ENCODE measurements at regions not wholly inside any gene's neighbourhood (a gene's known extent, or its start where the extent isn't known, plus 50 kb on each side); places are given as distances from the start of the nearest gene placed in this dataset.

DNA sequence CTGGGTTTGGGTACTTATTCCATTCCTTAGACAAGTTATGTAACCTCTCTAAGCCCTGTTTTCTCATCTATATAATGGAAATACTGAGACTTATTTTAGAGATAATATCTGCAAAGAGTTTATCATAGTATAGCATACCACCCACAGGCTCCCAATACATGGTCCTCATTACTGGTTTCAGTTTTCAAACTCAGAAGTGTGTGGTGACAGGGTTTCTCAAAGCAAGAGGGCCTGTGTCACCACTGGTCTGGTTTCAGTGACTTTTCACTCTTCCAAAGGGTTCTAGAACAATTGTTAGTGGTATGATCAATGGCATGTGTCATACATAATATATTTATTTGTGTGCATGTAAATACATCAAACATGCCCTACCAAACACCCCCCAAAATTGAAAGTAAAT lies 89.2 kb upstream of the BMPER start:
- Histone ChIP-seq H3K4me3 (no peak overlapping the region), H3K36me3 (no peaks in the 10 kb centered on the region), H3K9me3 (no peaks in the 10 kb centered on the region), H3K27ac (no peak overlapping the region), H3K27me3 (replicated peaks; ENCODE audit: insufficient read depth) (no peaks in the 10 kb centered on the region), H3K4me1 (ENCODE audit: control insufficient read depth in 1 of 2, low read depth in 2 of 2) (peaks cover 8 to 36% of the 10 kb centered on the region in 2 donors)
- TF ChIP-seq, protein P1, sequence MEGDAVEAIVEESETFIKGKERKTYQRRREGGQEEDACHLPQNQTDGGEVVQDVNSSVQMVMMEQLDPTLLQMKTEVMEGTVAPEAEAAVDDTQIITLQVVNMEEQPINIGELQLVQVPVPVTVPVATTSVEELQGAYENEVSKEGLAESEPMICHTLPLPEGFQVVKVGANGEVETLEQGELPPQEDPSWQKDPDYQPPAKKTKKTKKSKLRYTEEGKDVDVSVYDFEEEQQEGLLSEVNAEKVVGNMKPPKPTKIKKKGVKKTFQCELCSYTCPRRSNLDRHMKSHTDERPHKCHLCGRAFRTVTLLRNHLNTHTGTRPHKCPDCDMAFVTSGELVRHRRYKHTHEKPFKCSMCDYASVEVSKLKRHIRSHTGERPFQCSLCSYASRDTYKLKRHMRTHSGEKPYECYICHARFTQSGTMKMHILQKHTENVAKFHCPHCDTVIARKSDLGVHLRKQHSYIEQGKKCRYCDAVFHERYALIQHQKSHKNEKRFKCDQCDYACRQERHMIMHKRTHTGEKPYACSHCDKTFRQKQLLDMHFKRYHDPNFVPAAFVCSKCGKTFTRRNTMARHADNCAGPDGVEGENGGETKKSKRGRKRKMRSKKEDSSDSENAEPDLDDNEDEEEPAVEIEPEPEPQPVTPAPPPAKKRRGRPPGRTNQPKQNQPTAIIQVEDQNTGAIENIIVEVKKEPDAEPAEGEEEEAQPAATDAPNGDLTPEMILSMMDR (IDR thresholded peaks at IDR 0.05): no peak
- ATAC-seq (ENCODE audit: insufficient number of reproducible peaks, low FRiP score, low read depth) (no peak), DNase-seq (ENCODE audit: low spot score) (no peak)

DNA sequence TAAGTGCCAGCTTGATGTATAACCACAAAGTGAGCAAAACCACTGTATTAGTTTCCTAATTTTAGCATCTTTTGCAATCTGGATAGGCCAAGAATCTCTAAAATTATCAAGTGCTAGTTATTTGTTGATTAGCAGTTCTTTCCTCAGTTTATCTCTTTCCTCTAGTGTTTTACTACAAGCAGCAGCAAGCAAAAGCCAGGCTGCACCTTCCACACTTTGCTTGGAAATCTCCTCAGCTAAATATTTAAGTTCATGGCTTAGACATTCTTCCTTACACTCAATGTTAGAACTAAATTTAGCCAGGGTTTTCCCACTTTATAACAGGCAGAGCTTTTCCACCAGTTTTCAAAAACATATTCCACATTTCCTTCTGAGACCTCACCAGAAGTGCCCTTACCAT lies 85.7 kb upstream of the BMPER start:
- Histone ChIP-seq H3K36me3 (no peaks in the 10 kb centered on the region), H3K27me3 (replicated peaks; ENCODE audit: insufficient read depth) (no peaks in the 10 kb centered on the region), H3K9me3 (no peaks in the 10 kb centered on the region), H3K4me3 (no peak overlapping the region), H3K27ac (no peak overlapping the region), H3K4me1 (ENCODE audit: control insufficient read depth in 1 of 2, low read depth in 2 of 2) (peaks cover 3 to 17% of the 10 kb centered on the region in 2 donors)
- DNase-seq (ENCODE audit: low spot score) (no peak), ATAC-seq (ENCODE audit: insufficient number of reproducible peaks, low FRiP score, low read depth) (no peak)
- TF ChIP-seq, protein P1 (IDR thresholded peaks at IDR 0.05): no peak

DNA sequence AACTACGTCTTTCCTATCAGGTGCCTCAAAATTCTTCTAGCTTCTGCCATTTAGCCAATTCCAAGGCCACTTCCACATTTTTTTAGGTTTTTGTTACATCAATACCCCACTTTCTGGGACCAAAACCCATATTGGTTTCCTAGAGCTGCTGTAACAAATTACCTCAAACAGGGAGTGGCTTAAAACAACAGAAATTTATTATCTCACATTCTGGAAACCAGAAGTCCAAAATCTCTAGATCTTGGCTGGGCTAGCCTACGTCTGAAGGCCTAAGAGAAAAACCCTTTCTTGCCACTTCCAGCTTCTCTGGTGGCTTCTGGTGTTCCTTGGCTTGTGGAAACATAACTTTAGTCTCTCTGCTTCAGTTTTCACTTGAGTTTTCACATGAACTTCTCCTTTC lies 85.1 kb upstream of the BMPER start:
- DNase-seq (ENCODE audit: low spot score) (no peak), ATAC-seq (ENCODE audit: insufficient number of reproducible peaks, low FRiP score, low read depth) (no peak)
- Histone ChIP-seq H3K4me1 (ENCODE audit: control insufficient read depth in 1 of 2, low read depth in 2 of 2) (peaks cover 7 to 17% of the 10 kb centered on the region in 2 donors), H3K36me3 (no peaks in the 10 kb centered on the region), H3K4me3 (no peak overlapping the region), H3K27ac (no peak overlapping the region), H3K9me3 (no peaks in the 10 kb centered on the region), H3K27me3 (replicated peaks; ENCODE audit: insufficient read depth) (no peaks in the 10 kb centered on the region)
- TF ChIP-seq, protein P1 (IDR thresholded peaks at IDR 0.05): no peak

DNA sequence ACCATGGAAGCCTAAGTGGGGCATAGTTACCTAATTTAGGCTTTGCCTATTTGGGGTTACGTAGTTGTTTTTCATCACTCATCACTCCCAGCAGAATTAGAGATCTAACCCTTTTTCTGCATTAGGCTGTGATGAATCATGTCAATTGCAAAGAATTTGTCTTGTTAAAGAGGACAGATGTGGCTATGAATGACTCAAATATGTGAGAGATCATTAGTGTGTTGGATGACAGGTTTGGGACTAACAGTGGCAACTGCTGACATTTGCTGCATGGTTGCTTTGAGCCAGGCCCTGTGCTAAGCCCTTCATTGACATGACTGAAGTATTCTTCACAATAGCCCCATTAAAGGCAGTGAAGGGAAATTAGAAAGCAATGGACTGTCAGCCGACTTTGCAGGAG lies 83.4 kb upstream of the BMPER start:
- ATAC-seq (ENCODE audit: insufficient number of reproducible peaks, low FRiP score, low read depth): no peak
- H3K4me1 ChIP-seq (ENCODE audit: control insufficient read depth in 1 of 2, low read depth in 2 of 2): peaks cover 4 to 17% of the 10 kb centered on the region in 2 donors
- no peak for DNase-seq (ENCODE audit: low spot score)
- no peaks in the 10 kb centered on the region for H3K27me3 ChIP-seq (replicated peaks; ENCODE audit: insufficient read depth)
- H3K27ac ChIP-seq: no peak overlapping the region
- H3K4me3 ChIP-seq: no peak overlapping the region
- TF ChIP-seq, protein P1 (IDR thresholded peaks at IDR 0.05): no peak
- H3K36me3 ChIP-seq: no peaks in the 10 kb centered on the region
- no peaks in the 10 kb centered on the region for H3K9me3 ChIP-seq

DNA sequence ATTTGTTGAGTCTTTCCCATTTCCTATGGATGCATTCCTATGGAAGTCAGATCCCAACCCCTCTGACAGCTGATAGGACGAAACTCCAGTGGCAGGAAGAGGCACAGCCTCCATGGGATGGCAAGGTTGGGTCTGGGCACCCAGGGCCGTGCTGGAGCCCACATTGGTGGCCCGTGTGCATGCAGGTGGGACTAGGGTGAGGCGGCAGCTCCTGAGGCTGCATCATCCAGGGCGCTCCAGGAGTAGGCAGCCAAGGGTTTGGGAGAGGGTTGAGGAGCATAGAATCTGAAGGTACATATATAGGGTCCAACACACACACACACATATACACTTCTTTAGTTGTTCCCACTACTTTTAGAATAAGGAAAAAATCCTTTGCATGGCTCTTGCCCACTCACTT lies 81.4 kb upstream of the BMPER start:
- DNase-seq (ENCODE audit: low spot score) (no peak), ATAC-seq (ENCODE audit: insufficient number of reproducible peaks, low FRiP score, low read depth) (no peak)
- H3K9me3 ChIP-seq: no peaks in the 10 kb centered on the region
- no peak overlapping the region for H3K4me3 ChIP-seq
- no peaks in the 10 kb centered on the region for H3K27me3 ChIP-seq (replicated peaks; ENCODE audit: insufficient read depth)
- TF ChIP-seq, protein P1 (IDR thresholded peaks at IDR 0.05): no peak
- peaks cover 4 to 17% of the 10 kb centered on the region in 2 donors for H3K4me1 ChIP-seq (ENCODE audit: control insufficient read depth in 1 of 2, low read depth in 2 of 2)
- H3K27ac ChIP-seq: no peak overlapping the region
- H3K36me3 ChIP-seq: no peaks in the 10 kb centered on the region

Data from thoracic aorta (tissue), 2 donors.